K562 (cell line): ENCODE measurements at regions not wholly inside any gene's neighbourhood (a gene's known extent, or its start where the extent isn't known, plus 50 kb on each side); places are given as distances from the start of the nearest gene placed in this dataset.

ENCODE experiments used
- ATAC-seq: fragments of 200-7000 bp; cut with Tn5 transposase; 3 replicates; pipeline ENCODE4 v1.9.1; 2020; ENCODE audit warnings: moderate library complexity
- BruUV-seq: library from RNA; stranded (reverse); fragments of 400-500 nt; replicated peaks from 2 replicates; lab custom pipeline; 2021; lab: Mats Ljungman, UMichigan
- CTCF ChIA-PET: fragments of 300-600 bp; formaldehyde crosslinking; extraction: SDS; loops from one replicate; lab custom pipeline; 2021; ENCODE audit warnings: low intra/inter-chr PET ratio; lab: Yijun Ruan, JAX
- POLR2A ChIA-PET: fragments of 300-600, 350-650 bp; sonication (Branson Sonifier 250); formaldehyde crosslinking; extraction: SDS; loops from one replicate; lab custom pipeline; 2021; ENCODE audit warnings: antibody characterized with exemption, inconsistent platforms; lab: Yijun Ruan, JAX
- DNase-seq, 4 experiments: peaks; one replicate each; pipeline versions ENCODE4 v3.0.0 to v3.0.0-alpha.2; 2011 to 2018; ENCODE audit warnings: low spot score in 3 of 4, mixed read lengths in 3 of 4; ENCODE audit errors: extremely low read depth in 1 of 4
- FAIRE-seq: peaks from 2 replicates; lab custom pipeline; 2011; peaks lifted over from hg19 to GRCh38; lab: Jason Lieb, UNC
- H2AFZ ChIP-seq: 2 replicates; pipeline ENCODE4 v1.6.0; 2011; ENCODE audit warnings: low read depth, low read length, control low read depth, inconsistent platforms
- H3K27ac ChIP-seq: fragments of 200-600 bp; 3 replicates; pipeline ENCODE4 v1.8.0; 2011; ENCODE audit warnings: low read depth, mild to moderate bottlenecking, control low read depth, inconsistent platforms, low read length, moderate library complexity, mixed read lengths; ENCODE audit errors: extremely low read depth
- H3K27me3 ChIP-seq, 2 experiments: fragments of 300-600 bp in 1 of 2; 2 replicates in 1 of 2; 3 replicates in 1 of 2; pipeline versions ENCODE4 v1.6.0 to v1.8.0; 2011; ENCODE audit warnings: inconsistent platforms in 2 of 2, low read length in 2 of 2, mild to moderate bottlenecking in 1 of 2, mixed read lengths in 1 of 2, moderate library complexity in 1 of 2; ENCODE audit not compliant: control insufficient read depth in 2 of 2, insufficient read depth in 2 of 2
- H3K36me3 ChIP-seq: fragments of 300-600 bp; 3 replicates; pipeline ENCODE4 v1.8.0; 2011; ENCODE audit warnings: mild to moderate bottlenecking, low read length, inconsistent platforms; ENCODE audit not compliant: control insufficient read depth, insufficient read depth
- H3K4me1 ChIP-seq, 2 experiments: fragments of 200-600 bp in 1 of 2; replicated peaks in 1 of 2; 2 replicates in 1 of 2; 3 replicates in 1 of 2; pipeline versions ENCODE4 v1.5.1 to v1.8.0; 2011; ENCODE audit warnings: inconsistent platforms in 2 of 2, low read length in 2 of 2, mild to moderate bottlenecking in 1 of 2, mixed read lengths in 1 of 2, moderate library complexity in 1 of 2; ENCODE audit not compliant: control insufficient read depth in 2 of 2, insufficient read depth in 2 of 2
- H3K4me2 ChIP-seq: 2 replicates; pipeline ENCODE4 v1.6.1; 2011; ENCODE audit warnings: low read length, control low read depth, inconsistent platforms, mixed read lengths; ENCODE audit not compliant: insufficient read depth
- H3K4me3 ChIP-seq: fragments of 200-600 bp; sonication (generic), shearing (Covaris generic); 2 replicates; pipeline ENCODE4 v1.5.1; 2016; ENCODE audit warnings: control low read depth, inconsistent platforms
- H3K79me2 ChIP-seq: fragments of 200-600 bp; 3 replicates; pipeline ENCODE4 v1.8.0; 2011; ENCODE audit warnings: low read length, inconsistent platforms; ENCODE audit not compliant: control insufficient read depth, insufficient read depth
- H3K9ac ChIP-seq, 2 experiments: 2 replicates each; pipeline versions ENCODE4 v1.6.0 to v1.6.1; 2011; ENCODE audit warnings: low read depth in 2 of 2, low read length in 2 of 2, control low read depth in 1 of 2, inconsistent platforms in 1 of 2, mild to moderate bottlenecking in 1 of 2, mixed read lengths in 1 of 2; ENCODE audit not compliant: insufficient read depth in 1 of 2
- H3K9me1 ChIP-seq: one replicate; pipeline ENCODE4 v1.6.0; 2011; ENCODE audit warnings: inconsistent platforms, mild to moderate bottlenecking, low read length, moderate library complexity; ENCODE audit not compliant: control insufficient read depth, insufficient read depth
- H3K9me3 ChIP-seq: replicated peaks from 2 replicates; pipeline ENCODE4 v1.5.1; 2011; ENCODE audit warnings: low read depth, low read length, inconsistent platforms; ENCODE audit not compliant: control insufficient read depth, insufficient read depth
- H4K20me1 ChIP-seq: replicated peaks from 2 replicates; pipeline ENCODE4 v1.6.1; 2011; ENCODE audit warnings: low read length, inconsistent platforms, mixed read lengths; ENCODE audit not compliant: control insufficient read depth, insufficient read depth
- FOXP1 ChIP-seq: sonication (generic); formaldehyde crosslinking; IDR thresholded peaks from 2 replicates; pipeline ENCODE4 v1.8.0; 2022; ENCODE audit warnings: mild to moderate bottlenecking, missing genetic modification reagents
- HMG20B ChIP-seq: fragments of 250-450 bp; sonication (Bioruptor Pico); IDR thresholded peaks from 2 replicates; pipeline ENCODE4 v1.5.0; 2021; ENCODE audit warnings: mild to moderate bottlenecking
- MBD1 ChIP-seq: fragments of 250-450 bp; sonication (Bioruptor Pico); IDR thresholded peaks from 2 replicates; pipeline ENCODE4 v1.8.0; 2022; ENCODE audit warnings: inconsistent platforms
- SMAD4 ChIP-seq: fragments of 250-450 bp; sonication (Bioruptor Pico); conservative IDR thresholded peaks from 2 replicates; pipeline ENCODE4 v1.8.0; 2021; ENCODE audit warnings: inconsistent platforms, mild to moderate bottlenecking, moderate library complexity
- SMARCA4 ChIP-seq: fragments of 450-650 bp; IDR thresholded peaks from 2 replicates; pipeline ENCODE4 v1.6.1; 2016
- TEAD1 ChIP-seq, 2 experiments: fragments of 450-650 bp in 1 of 2; sonication (generic) in 1 of 2; formaldehyde crosslinking; IDR thresholded peaks; 2 replicates each; pipeline versions ENCODE4 v1.4.0 to v1.8.0; 2020 to 2022; ENCODE audit warnings: mild to moderate bottlenecking in 2 of 2, missing genetic modification reagents in 1 of 2
- WGBS: fragments of 100-300 bp; shearing (Covaris generic); methylation state at CpG from one replicate; pipeline ENCODE4 v1.1.6; 2016; ENCODE audit warnings: low coverage, mixed read lengths; ENCODE audit not compliant: insufficient coverage; ENCODE audit errors: missing lambda C conversion rate; 5-methylcytosine and 5-hydroxymethylcytosine counted together
- in situ Hi-C: fragments of 300-500 bp; cut with MboI; formaldehyde crosslinking; loops from 4 replicates; pipeline ENCODE4 v1.15.0; 2018; ENCODE audit warnings: inconsistent platforms, mixed read lengths
- intact Hi-C: fragments of 100-400 bp; cut with micrococcal nuclease; formaldehyde crosslinking; loops from 2 replicates; pipeline ENCODE4 v1.14.2; 2022

GRCh38 chr1:87530042-87530807 is 201.5 kb downstream of the LMO4 start:
- H3K9ac ChIP-seq = no peak overlapping the region
- H3K4me3 ChIP-seq = no peak overlapping the region
- H3K4me1 ChIP-seq = peaks cover 0 to 5% of the 10 kb centered on the region in 2 experiments; a peak in 2 of 5 replicates
- H3K27me3 ChIP-seq = peaks cover 3 to 14% of the 10 kb centered on the region in 2 experiments; a peak in 4 of 5 replicates
- no TSS peak for BruUV-seq
- DNase-seq (no peak), FAIRE-seq (no peak), ATAC-seq (no peak)
- no peak for TF ChIP-seq MBD1 (CRISPR knock-in tag)
- no peak for TF ChIP-seq FOXP1
- TF ChIP-seq SMAD4 (CRISPR knock-in tag) = no peak
- TF ChIP-seq SMARCA4 = no peak
- no peak for TF ChIP-seq HMG20B (CRISPR knock-in tag)
- TF ChIP-seq TEAD1 (CRISPR knock-in tag; IDR thresholded peaks at IDR 0.05) = no peak
- ChIA-PET POLR2A (interaction anchor here (0.6 kb wide), 1 partner anchor 36 kb away, joined by 3 read pairs; no protein-coding TSS in a partner anchor), CTCF (no interaction called here)
- H3K9me1 ChIP-seq = no peaks in the 10 kb centered on the region
- no peaks in the 10 kb centered on the region for H4K20me1 ChIP-seq
- no peaks in the 10 kb centered on the region for H3K36me3 ChIP-seq
- no peaks in the 10 kb centered on the region for H3K79me2 ChIP-seq
- in situ Hi-C loops = no loop called here
- 4% methylated on average over 7 of the region's 7 CpGs for WGBS
- intact Hi-C loops = no loop called here
- no peak overlapping the region for H3K27ac ChIP-seq
- H3K9me3 ChIP-seq = no peaks in the 10 kb centered on the region
- H2AFZ ChIP-seq = no peak overlapping the region
- no peak overlapping the region for H3K4me2 ChIP-seq
